Endothelial cell of umbilical vein (primary cell): ENCODE measurements at regions not wholly inside any gene's neighbourhood (a gene's known extent, or its start where the extent isn't known, plus 50 kb on each side); places are given as distances from the start of the nearest gene placed in this dataset.

Experiments
- BruUV-seq: library from RNA; stranded (reverse); fragments of 400-500 nt; replicated peaks from 2 replicates; lab custom pipeline; 2021; lab: Mats Ljungman, UMichigan
- CTCF ChIA-PET: fragments of 300-600, 350-600 bp; sonication (Branson Sonifier 250); formaldehyde crosslinking; loops from one replicate; lab custom pipeline; 2021; ENCODE audit warnings: antibody characterized with exemption, inconsistent platforms; lab: Charles Lee
- POLR2A ChIA-PET: fragments of 300-600, 350-600 bp; sonication (Branson Sonifier 250); formaldehyde crosslinking; loops from one replicate; lab custom pipeline; 2021; ENCODE audit warnings: antibody characterized with exemption, inconsistent platforms; lab: Charles Lee
- DNase-seq: peaks from one replicate; pipeline ENCODE4 v3.0.0-alpha.2; 2011; ENCODE audit warnings: low read depth, low spot score
- FAIRE-seq: peaks from 2 replicates; lab custom pipeline; 2011; peaks lifted over from hg19 to GRCh38; lab: Jason Lieb, UNC
- H2AFZ ChIP-seq: 2 replicates; pipeline ENCODE4 v1.6.0; 2012; ENCODE audit warnings: low read depth, low read length, control low read depth, inconsistent platforms
- H3K27ac ChIP-seq: 2 replicates; pipeline ENCODE4 v1.5.1; 2011; ENCODE audit warnings: low read depth, mild to moderate bottlenecking, control low read depth, low read length, moderate library complexity; ENCODE audit not compliant: insufficient read depth
- H3K27me3 ChIP-seq, 2 experiments: 2 replicates each; pipeline versions ENCODE4 v1.6.0 to v1.6.1; 2011; ENCODE audit warnings: low read length in 2 of 2, mixed read lengths in 1 of 2; ENCODE audit not compliant: control insufficient read depth in 2 of 2, insufficient read depth in 2 of 2
- H3K36me3 ChIP-seq, 2 experiments: 2 replicates in 1 of 2; 3 replicates in 1 of 2; pipeline ENCODE4 v1.5.1; 2011; ENCODE audit warnings: low read length in 2 of 2, mild to moderate bottlenecking in 1 of 2, moderate library complexity in 1 of 2; ENCODE audit not compliant: control insufficient read depth in 2 of 2, insufficient read depth in 2 of 2; ENCODE audit errors: extremely low read depth in 1 of 2
- H3K4me1 ChIP-seq: 3 replicates; pipeline ENCODE4 v1.5.1; 2011; ENCODE audit warnings: mild to moderate bottlenecking, low read length; ENCODE audit not compliant: control insufficient read depth, insufficient read depth; ENCODE audit errors: extremely low read depth
- H3K4me2 ChIP-seq: 2 replicates; pipeline ENCODE4 v1.6.1; 2011; ENCODE audit warnings: low read length, control low read depth, mixed read lengths; ENCODE audit not compliant: insufficient read depth
- H3K4me3 ChIP-seq, 3 experiments: fragments of 200-600 bp in 1 of 3; sonication (generic), shearing (Covaris generic) in 1 of 3; replicated peaks in 1 of 3; 2 replicates each; pipeline ENCODE4 v1.5.1; 2011 to 2016; ENCODE audit warnings: control low read depth in 3 of 3, low read length in 3 of 3, mild to moderate bottlenecking in 2 of 3, inconsistent platforms in 1 of 3, low read depth in 1 of 3, moderate library complexity in 1 of 3; ENCODE audit not compliant: insufficient read depth in 1 of 3
- H3K79me2 ChIP-seq: 2 replicates; pipeline ENCODE4 v1.6.0; 2012; ENCODE audit warnings: low read length, inconsistent platforms; ENCODE audit not compliant: control insufficient read depth, insufficient read depth
- H3K9ac ChIP-seq: replicated peaks from 2 replicates; pipeline ENCODE3; 2011; ENCODE audit warnings: low read length, control low read depth; ENCODE audit not compliant: insufficient read depth; ENCODE audit errors: extremely low read depth
- H3K9me1 ChIP-seq: replicated peaks from 3 replicates; pipeline ENCODE4 v1.6.0; 2011; ENCODE audit warnings: mild to moderate bottlenecking, low read length; ENCODE audit not compliant: control insufficient read depth, insufficient read depth; ENCODE audit errors: extremely low read depth
- H3K9me3 ChIP-seq: replicated peaks from 2 replicates; pipeline ENCODE4 v1.5.1; 2012; ENCODE audit warnings: low read length, inconsistent platforms; ENCODE audit not compliant: control insufficient read depth, insufficient read depth
- H4K20me1 ChIP-seq: replicated peaks from 2 replicates; pipeline ENCODE3; 2011; ENCODE audit warnings: mild to moderate bottlenecking, low read length; ENCODE audit not compliant: control insufficient read depth, insufficient read depth; ENCODE audit errors: extremely low read depth
- CTCF ChIP-seq, 2 donors: IDR thresholded peaks; 1 replicate in 1 of 2; 2 replicates in 1 of 2; pipeline ENCODE4 v1.5.1; 2011; ENCODE audit warnings: low read length in 2 of 2, mild to moderate bottlenecking in 2 of 2, moderate library complexity in 2 of 2, control low read depth in 1 of 2, inconsistent platforms in 1 of 2, low read depth in 1 of 2; ENCODE audit not compliant: insufficient read depth in 1 of 2; ENCODE audit errors: extremely low read depth in 1 of 2
- EZH2 ChIP-seq: IDR thresholded peaks from 2 replicates; pipeline ENCODE4 v1.6.1; 2012; ENCODE audit warnings: borderline replicate concordance, low read depth, mild to moderate bottlenecking, moderate library complexity, low read length, inconsistent platforms; ENCODE audit not compliant: severe bottlenecking
- FOS ChIP-seq: IDR thresholded peaks from 2 replicates; pipeline ENCODE4 v1.6.1; 2011; ENCODE audit warnings: mild to moderate bottlenecking, low read length, moderate library complexity, borderline replicate concordance; ENCODE audit not compliant: insufficient read depth
- GATA2 ChIP-seq: IDR thresholded peaks from 2 replicates; pipeline ENCODE4 v1.7.0; 2011; ENCODE audit warnings: low read depth, mild to moderate bottlenecking, moderate library complexity, mixed read lengths, low read length; ENCODE audit not compliant: insufficient read length, insufficient read depth
- JUN ChIP-seq: IDR thresholded peaks from 2 replicates; pipeline ENCODE4 v1.6.1; 2011; ENCODE audit warnings: borderline replicate concordance, low read depth; ENCODE audit not compliant: insufficient read length, insufficient read depth
- MYC ChIP-seq: IDR thresholded peaks from one replicate; pipeline ENCODE4 v1.6.1; 2011; ENCODE audit warnings: mild to moderate bottlenecking, low read depth, low read length
- POLR2A ChIP-seq: IDR thresholded peaks from 2 replicates; pipeline ENCODE4 v1.6.1; 2012; ENCODE audit warnings: low read depth, mild to moderate bottlenecking, control low read depth, low read length
- dilution Hi-C: fragments of 300-500 bp; cut with MboI; formaldehyde crosslinking; loops from one replicate; pipeline ENCODE4 v1.15.0; 2019; ENCODE audit warnings: low sequenced_read_pairs; ENCODE audit not compliant: extremely low pct_ligation_motif_present
- intact Hi-C: fragments of 100-400 bp; cut with micrococcal nuclease; formaldehyde crosslinking; loops from one replicate; pipeline ENCODE4 v1.10.0; 2022
- TF ChIP-seq, protein P1 (sequence below): IDR thresholded peaks from 2 replicates; pipeline ENCODE4 v1.6.1; 2011; ENCODE audit not compliant: insufficient read depth, insufficient read length

- FAIRE-seq (no peak), DNase-seq (no peak)
- POLR2A ChIA-PET, result no interaction called here
- Histone ChIP-seq H3K4me1 (no peaks in the 10 kb centered on the region), H3K27ac (no peak overlapping the region), H3K79me2 (no peaks in the 10 kb centered on the region), H2AFZ (no peak overlapping the region), H4K20me1 (no peaks in the 10 kb centered on the region), H3K27me3 (no peaks in the 10 kb centered on the region), H3K4me2 (no peak overlapping the region), H3K36me3 (no peaks in the 10 kb centered on the region), H3K9ac (no peak overlapping the region), H3K9me3 (no peaks in the 10 kb centered on the region), H3K4me3 (no peak overlapping the region), H3K9me1 (no peaks in the 10 kb centered on the region)
- CTCF ChIA-PET, result interaction anchor here (0.7 to 1.3 kb wide), 2 partner anchors 29 to 202 kb away, joined by 4 to 5 read pairs; no protein-coding TSS in a partner anchor
- dilution Hi-C loops (no loop called here), intact Hi-C loops (no loop called here)
- no TSS peak for BruUV-seq
- TF ChIP-seq POLR2A (no peak), CTCF (IDR thresholded peaks at IDR 0.05; ENCODE audit: extremely low read depth in 1 of 2, insufficient read depth in 1 of 2, low read depth in 1 of 2, low read length in 2 of 2) (no peak), EZH2 (no peak), MYC (no peak), GATA2 (no peak), JUN (no peak), FOS (no peak)
- TF ChIP-seq, protein P1, sequence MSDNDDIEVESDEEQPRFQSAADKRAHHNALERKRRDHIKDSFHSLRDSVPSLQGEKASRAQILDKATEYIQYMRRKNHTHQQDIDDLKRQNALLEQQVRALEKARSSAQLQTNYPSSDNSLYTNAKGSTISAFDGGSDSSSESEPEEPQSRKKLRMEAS, result no peak
Measured at GRCh38 chr1:182172699-182173098, 111.2 kb upstream of the ZNF648 start.
